ENCODE measurements at regions not wholly inside any gene's neighbourhood (a gene's known extent, or its start where the extent isn't known, plus 50 kb on each side); places are given as distances from the start of the nearest gene placed in this dataset.

DNA sequence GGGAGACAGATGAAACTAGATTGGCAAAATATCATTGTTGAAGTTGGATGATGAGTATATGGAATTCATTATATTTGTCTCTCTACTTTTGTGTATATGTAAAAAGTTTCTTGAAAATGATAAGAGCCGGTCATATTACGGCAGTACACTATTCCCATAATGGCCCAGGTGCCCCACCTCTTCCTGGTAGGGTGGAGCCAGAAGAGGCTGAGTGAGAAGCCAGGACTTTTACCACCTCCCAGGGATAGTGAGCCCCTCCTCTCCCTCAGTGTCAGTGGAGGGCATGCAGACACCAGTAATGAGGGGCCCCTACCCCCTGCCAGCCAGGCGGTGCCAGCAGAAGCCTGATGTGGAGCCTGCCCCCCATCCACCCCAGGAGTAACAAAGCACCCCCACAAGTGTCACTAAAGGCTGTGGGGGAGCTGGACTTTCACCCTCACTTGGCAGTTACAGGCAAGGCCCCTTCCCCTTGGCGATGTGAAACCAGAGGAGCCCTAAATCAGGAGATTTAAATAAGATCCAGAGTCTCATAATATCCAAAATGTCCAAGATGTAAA, 198.9 kb upstream of the RBBP8 start:
- no peak overlapping the region for H3K27ac ChIP-seq (ENCODE audit: poor library complexity, severe bottlenecking)
- TF ChIP-seq, protein P1, sequence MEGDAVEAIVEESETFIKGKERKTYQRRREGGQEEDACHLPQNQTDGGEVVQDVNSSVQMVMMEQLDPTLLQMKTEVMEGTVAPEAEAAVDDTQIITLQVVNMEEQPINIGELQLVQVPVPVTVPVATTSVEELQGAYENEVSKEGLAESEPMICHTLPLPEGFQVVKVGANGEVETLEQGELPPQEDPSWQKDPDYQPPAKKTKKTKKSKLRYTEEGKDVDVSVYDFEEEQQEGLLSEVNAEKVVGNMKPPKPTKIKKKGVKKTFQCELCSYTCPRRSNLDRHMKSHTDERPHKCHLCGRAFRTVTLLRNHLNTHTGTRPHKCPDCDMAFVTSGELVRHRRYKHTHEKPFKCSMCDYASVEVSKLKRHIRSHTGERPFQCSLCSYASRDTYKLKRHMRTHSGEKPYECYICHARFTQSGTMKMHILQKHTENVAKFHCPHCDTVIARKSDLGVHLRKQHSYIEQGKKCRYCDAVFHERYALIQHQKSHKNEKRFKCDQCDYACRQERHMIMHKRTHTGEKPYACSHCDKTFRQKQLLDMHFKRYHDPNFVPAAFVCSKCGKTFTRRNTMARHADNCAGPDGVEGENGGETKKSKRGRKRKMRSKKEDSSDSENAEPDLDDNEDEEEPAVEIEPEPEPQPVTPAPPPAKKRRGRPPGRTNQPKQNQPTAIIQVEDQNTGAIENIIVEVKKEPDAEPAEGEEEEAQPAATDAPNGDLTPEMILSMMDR (IDR thresholded peaks at IDR 0.05; ENCODE audit: poor library complexity, severe bottlenecking), result no peak
- H3K27me3 ChIP-seq (ENCODE audit: insufficient read depth, poor library complexity, severe bottlenecking), result no peaks in the 10 kb centered on the region
- no peaks in the 10 kb centered on the region for H3K36me3 ChIP-seq (ENCODE audit: low read depth)
- no peak for DNase-seq (ENCODE audit: low spot score)
- no peak overlapping the region for H3K4me3 ChIP-seq (ENCODE audit: severe bottlenecking)
- ATAC-seq (ENCODE audit: low read depth), result no peak
- no peaks in the 10 kb centered on the region for H3K9me3 ChIP-seq (ENCODE audit: severe bottlenecking)
- no peaks in the 10 kb centered on the region for H3K4me1 ChIP-seq (ENCODE audit: insufficient read depth, poor library complexity, severe bottlenecking)

DNA sequence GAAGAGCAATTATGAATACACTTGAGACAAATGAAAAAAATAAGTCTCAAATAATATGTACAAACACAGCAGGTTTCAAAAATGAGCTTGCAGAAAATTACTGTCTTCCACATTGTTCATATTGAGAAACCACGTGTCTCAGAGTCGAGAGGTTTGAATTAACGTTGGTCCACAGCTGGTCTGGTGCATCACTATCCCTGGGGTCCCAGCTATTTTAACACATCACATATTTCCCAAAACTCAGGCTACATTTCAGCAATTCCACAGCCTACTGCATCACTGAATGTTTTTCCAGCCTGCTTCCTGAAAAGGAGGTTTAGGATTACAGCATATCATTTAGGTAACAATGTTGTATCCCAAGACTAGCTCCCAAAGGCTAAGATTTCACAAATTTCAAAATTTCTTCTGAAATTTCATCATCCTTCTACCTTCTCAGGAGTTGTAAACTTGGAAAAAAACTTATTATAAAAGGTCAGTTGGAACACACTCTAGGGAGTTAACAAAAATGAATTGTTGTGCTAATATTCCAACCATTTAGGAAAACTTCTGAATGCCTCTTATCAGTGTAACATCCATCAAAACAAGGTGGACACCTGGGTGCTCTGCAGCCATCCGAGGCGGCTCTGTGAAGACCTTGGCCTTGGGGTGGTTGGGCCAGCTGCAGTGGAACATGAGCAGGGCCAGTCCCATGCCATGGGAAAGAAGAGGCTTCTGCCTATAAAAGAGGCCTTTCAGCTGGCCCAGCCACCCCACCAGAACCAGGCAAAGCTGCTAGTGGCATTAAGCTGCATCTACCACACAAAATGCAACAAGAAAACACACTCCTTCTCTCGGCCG, 198.1 kb upstream of the RBBP8 start:
- Histone ChIP-seq H3K4me3 (ENCODE audit: severe bottlenecking) (no peak overlapping the region), H3K27me3 (ENCODE audit: insufficient read depth, poor library complexity, severe bottlenecking) (no peaks in the 10 kb centered on the region), H3K9me3 (ENCODE audit: severe bottlenecking) (no peaks in the 10 kb centered on the region), H3K27ac (ENCODE audit: poor library complexity, severe bottlenecking) (no peak overlapping the region), H3K4me1 (ENCODE audit: insufficient read depth, poor library complexity, severe bottlenecking) (no peaks in the 10 kb centered on the region), H3K36me3 (ENCODE audit: low read depth) (no peaks in the 10 kb centered on the region)
- no peak for ATAC-seq (ENCODE audit: low read depth)
- no peak for DNase-seq (ENCODE audit: low spot score)
- TF ChIP-seq, protein P1 (IDR thresholded peaks at IDR 0.05; ENCODE audit: poor library complexity, severe bottlenecking), result no peak

DNA sequence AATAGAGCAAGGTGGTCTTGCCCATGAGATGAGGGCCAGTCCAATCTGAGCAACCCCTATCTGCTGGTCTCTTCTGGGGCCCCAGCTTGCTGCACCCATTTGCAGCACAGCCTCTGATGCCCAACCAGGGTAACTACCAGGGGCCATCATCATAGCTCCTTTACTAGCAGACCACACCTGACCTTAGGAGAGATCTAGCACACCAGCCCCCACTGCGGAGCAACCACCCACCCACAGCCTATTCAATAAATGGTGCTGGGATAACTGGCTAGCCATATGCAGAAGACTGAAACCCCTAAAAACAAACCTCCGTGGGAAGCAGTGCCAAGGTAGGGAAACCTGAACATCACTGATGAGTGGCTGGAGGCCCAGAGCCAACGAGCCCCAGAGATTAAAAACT, 196.1 kb upstream of the RBBP8 start:
- Histone ChIP-seq H3K4me3 (ENCODE audit: severe bottlenecking) (no peak overlapping the region), H3K36me3 (ENCODE audit: low read depth) (no peaks in the 10 kb centered on the region), H3K27me3 (ENCODE audit: insufficient read depth, poor library complexity, severe bottlenecking) (no peaks in the 10 kb centered on the region), H3K9me3 (ENCODE audit: severe bottlenecking) (no peaks in the 10 kb centered on the region), H3K4me1 (ENCODE audit: insufficient read depth, poor library complexity, severe bottlenecking) (no peaks in the 10 kb centered on the region), H3K27ac (ENCODE audit: poor library complexity, severe bottlenecking) (no peak overlapping the region)
- DNase-seq (ENCODE audit: low spot score) (no peak), ATAC-seq (ENCODE audit: low read depth) (no peak)
- TF ChIP-seq, protein P1 (IDR thresholded peaks at IDR 0.05; ENCODE audit: poor library complexity, severe bottlenecking), result no peak

DNA sequence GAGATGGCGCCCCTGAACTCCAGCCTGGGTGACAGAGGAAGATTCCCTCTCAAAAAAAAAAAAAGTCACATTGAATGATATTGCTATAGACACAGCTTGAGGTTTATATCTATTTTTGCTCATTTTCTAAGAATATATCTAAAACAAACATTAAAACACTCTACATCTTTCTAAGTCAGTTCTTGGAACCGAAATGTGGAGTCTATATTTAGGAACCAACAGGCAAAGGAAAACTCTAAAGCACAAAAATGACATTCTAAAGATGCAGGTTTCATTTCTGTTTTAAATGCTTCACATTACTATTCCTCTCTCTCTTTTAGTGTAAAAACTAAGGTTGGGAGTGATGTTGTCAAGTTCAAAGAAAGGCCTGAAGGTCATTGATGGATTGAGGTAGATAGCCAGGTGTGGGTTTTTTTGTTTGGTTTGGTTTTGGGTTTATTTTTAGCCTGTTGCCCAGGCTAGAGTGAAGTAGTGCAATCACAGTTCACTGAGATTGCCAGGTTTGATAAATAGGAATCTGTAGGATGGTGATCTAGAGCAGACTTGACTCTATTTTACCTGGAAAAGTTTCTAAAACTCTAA, 194.0 kb upstream of the RBBP8 start:
- ATAC-seq (ENCODE audit: low read depth) (no peak), DNase-seq (ENCODE audit: low spot score) (no peak)
- no peak overlapping the region for H3K27ac ChIP-seq (ENCODE audit: poor library complexity, severe bottlenecking)
- H3K4me3 ChIP-seq (ENCODE audit: severe bottlenecking), result no peak overlapping the region
- TF ChIP-seq, protein P1 (IDR thresholded peaks at IDR 0.05; ENCODE audit: poor library complexity, severe bottlenecking), result no peak
- H3K36me3 ChIP-seq (ENCODE audit: low read depth), result no peaks in the 10 kb centered on the region
- H3K4me1 ChIP-seq (ENCODE audit: insufficient read depth, poor library complexity, severe bottlenecking), result no peaks in the 10 kb centered on the region
- H3K9me3 ChIP-seq (ENCODE audit: severe bottlenecking), result peaks cover 2% of the 10 kb centered on the region
- no peaks in the 10 kb centered on the region for H3K27me3 ChIP-seq (ENCODE audit: insufficient read depth, poor library complexity, severe bottlenecking)
